ENCODE measurements at regions not wholly inside any gene's neighbourhood (a gene's known extent, or its start where the extent isn't known, plus 50 kb on each side); places are given as distances from the start of the nearest gene placed in this dataset.

- peaks cover 17% of the 10 kb centered on the region for H3K36me3 Mint-ChIP-seq (ENCODE audit: low read depth)
- Histone ChIP-seq H3K4me3 (no peak overlapping the region), H3K4me1 (ENCODE audit: insufficient read depth) (no peaks in the 10 kb centered on the region), H3K27ac (ENCODE audit: low read depth) (no peak overlapping the region), H3K4me2 (no peak overlapping the region), H4K20me1 (replicated peaks; ENCODE audit: insufficient read depth) (no peaks in the 10 kb centered on the region), H3K36me3 (ENCODE audit: insufficient read depth) (no peaks in the 10 kb centered on the region), H3F3A (replicated peaks; ENCODE audit: low read depth) (no peaks in the 10 kb centered on the region), H3K9me2 (ENCODE audit: insufficient read depth) (peaks cover 7% of the 10 kb centered on the region), H2AFZ (0 out of 2 replicates have a peak overlapping the region, but pooled peaks have one; percentile 63), H3K27me3 (ENCODE audit: insufficient read depth) (no peaks in the 10 kb centered on the region), H3K79me2 (replicated peaks; ENCODE audit: insufficient read depth) (no peaks in the 10 kb centered on the region)
- no peak for TF ChIP-seq NANOG (IDR thresholded peaks at IDR 0.05; ENCODE audit: borderline replicate concordance)
- TF ChIP-seq, protein P1, sequence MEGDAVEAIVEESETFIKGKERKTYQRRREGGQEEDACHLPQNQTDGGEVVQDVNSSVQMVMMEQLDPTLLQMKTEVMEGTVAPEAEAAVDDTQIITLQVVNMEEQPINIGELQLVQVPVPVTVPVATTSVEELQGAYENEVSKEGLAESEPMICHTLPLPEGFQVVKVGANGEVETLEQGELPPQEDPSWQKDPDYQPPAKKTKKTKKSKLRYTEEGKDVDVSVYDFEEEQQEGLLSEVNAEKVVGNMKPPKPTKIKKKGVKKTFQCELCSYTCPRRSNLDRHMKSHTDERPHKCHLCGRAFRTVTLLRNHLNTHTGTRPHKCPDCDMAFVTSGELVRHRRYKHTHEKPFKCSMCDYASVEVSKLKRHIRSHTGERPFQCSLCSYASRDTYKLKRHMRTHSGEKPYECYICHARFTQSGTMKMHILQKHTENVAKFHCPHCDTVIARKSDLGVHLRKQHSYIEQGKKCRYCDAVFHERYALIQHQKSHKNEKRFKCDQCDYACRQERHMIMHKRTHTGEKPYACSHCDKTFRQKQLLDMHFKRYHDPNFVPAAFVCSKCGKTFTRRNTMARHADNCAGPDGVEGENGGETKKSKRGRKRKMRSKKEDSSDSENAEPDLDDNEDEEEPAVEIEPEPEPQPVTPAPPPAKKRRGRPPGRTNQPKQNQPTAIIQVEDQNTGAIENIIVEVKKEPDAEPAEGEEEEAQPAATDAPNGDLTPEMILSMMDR (conservative IDR thresholded peaks at IDR 0.05; ENCODE audit: low read depth in 2 of 2), result peak; percentile 7 to 38; a peak in 1 of 4 replicates
- TF ChIP-seq ZNF114 (CRISPR knock-in tag; IDR thresholded peaks at IDR 0.05), result no peak
- no peak for TF ChIP-seq JUNB (IDR thresholded peaks at IDR 0.05; ENCODE audit: unreplicated experiment)
- TF ChIP-seq EZH2phosphoT487 (IDR thresholded peaks at IDR 0.05; ENCODE audit: unreplicated experiment), result no peak
- ATAC-seq (no peak), DNase-seq (ENCODE audit: low spot score) (peak; percentile 17)
- peaks cover 21% of the 10 kb centered on the region for H3K9me3 Mint-ChIP-seq
- H3K4me3 Mint-ChIP-seq, result no peak overlapping the region
- H3K27ac Mint-ChIP-seq, result no peak overlapping the region
- peaks cover 10% of the 10 kb centered on the region; the same call in 2 of the 3 replicates for H3K4me1 Mint-ChIP-seq
- no peaks in the 10 kb centered on the region for H3K27me3 Mint-ChIP-seq (ENCODE audit: insufficient read depth, low read depth, poor library complexity)
Measured at GRCh38 chr5:113757508-113757907, 244.0 kb downstream of the YTHDC2 start.

GRCh38 chr5:113759505-113759904, 246.0 kb downstream of the YTHDC2 start:
- no peak overlapping the region for H3K4me2 ChIP-seq
- no peak for ATAC-seq
- Mint-ChIP-seq H3K27me3 (ENCODE audit: insufficient read depth, low read depth, poor library complexity) (no peaks in the 10 kb centered on the region), H3K9me3 (peaks cover 17% of the 10 kb centered on the region), H3K4me1 (peaks cover 10% of the 10 kb centered on the region; the same call in 2 of the 3 replicates), H3K27ac (no peak overlapping the region), H3K4me3 (no peak overlapping the region), H3K36me3 (ENCODE audit: low read depth) (peaks cover 13% of the 10 kb centered on the region)
- H3K27ac ChIP-seq (ENCODE audit: low read depth), result no peak overlapping the region
- no peaks in the 10 kb centered on the region for H3K79me2 ChIP-seq (replicated peaks; ENCODE audit: insufficient read depth)
- H3K4me1 ChIP-seq (ENCODE audit: insufficient read depth), result no peaks in the 10 kb centered on the region
- no peak overlapping the region for H3K4me3 ChIP-seq
- no peaks in the 10 kb centered on the region for H3F3A ChIP-seq (replicated peaks; ENCODE audit: low read depth)
- no peaks in the 10 kb centered on the region for H4K20me1 ChIP-seq (replicated peaks; ENCODE audit: insufficient read depth)
- H3K9me2 ChIP-seq (ENCODE audit: insufficient read depth), result peaks cover 7% of the 10 kb centered on the region
- no peaks in the 10 kb centered on the region for H3K27me3 ChIP-seq (ENCODE audit: insufficient read depth)
- H2AFZ ChIP-seq, result no peak overlapping the region
- no peaks in the 10 kb centered on the region for H3K36me3 ChIP-seq (ENCODE audit: insufficient read depth)
- DNase-seq (ENCODE audit: low spot score), result no peak
- TF ChIP-seq REST (IDR thresholded peaks at IDR 0.05; ENCODE audit: unreplicated experiment) (no peak), EZH2 (IDR thresholded peaks at IDR 0.05; ENCODE audit: low read depth, unreplicated experiment) (no peak), ZNF331 (CRISPR knock-in tag; IDR thresholded peaks at IDR 0.05; ENCODE audit: low read depth) (no peak), POLR2AphosphoS5 (IDR thresholded peaks at IDR 0.05; ENCODE audit: low read depth) (no peak), EZH2phosphoT487 (IDR thresholded peaks at IDR 0.05; ENCODE audit: unreplicated experiment) (no peak), JUNB (IDR thresholded peaks at IDR 0.05; ENCODE audit: unreplicated experiment) (no peak), CREB1 (CRISPR knock-in tag; IDR thresholded peaks at IDR 0.05; ENCODE audit: low read depth) (no peak)
- TF ChIP-seq, protein P2, sequence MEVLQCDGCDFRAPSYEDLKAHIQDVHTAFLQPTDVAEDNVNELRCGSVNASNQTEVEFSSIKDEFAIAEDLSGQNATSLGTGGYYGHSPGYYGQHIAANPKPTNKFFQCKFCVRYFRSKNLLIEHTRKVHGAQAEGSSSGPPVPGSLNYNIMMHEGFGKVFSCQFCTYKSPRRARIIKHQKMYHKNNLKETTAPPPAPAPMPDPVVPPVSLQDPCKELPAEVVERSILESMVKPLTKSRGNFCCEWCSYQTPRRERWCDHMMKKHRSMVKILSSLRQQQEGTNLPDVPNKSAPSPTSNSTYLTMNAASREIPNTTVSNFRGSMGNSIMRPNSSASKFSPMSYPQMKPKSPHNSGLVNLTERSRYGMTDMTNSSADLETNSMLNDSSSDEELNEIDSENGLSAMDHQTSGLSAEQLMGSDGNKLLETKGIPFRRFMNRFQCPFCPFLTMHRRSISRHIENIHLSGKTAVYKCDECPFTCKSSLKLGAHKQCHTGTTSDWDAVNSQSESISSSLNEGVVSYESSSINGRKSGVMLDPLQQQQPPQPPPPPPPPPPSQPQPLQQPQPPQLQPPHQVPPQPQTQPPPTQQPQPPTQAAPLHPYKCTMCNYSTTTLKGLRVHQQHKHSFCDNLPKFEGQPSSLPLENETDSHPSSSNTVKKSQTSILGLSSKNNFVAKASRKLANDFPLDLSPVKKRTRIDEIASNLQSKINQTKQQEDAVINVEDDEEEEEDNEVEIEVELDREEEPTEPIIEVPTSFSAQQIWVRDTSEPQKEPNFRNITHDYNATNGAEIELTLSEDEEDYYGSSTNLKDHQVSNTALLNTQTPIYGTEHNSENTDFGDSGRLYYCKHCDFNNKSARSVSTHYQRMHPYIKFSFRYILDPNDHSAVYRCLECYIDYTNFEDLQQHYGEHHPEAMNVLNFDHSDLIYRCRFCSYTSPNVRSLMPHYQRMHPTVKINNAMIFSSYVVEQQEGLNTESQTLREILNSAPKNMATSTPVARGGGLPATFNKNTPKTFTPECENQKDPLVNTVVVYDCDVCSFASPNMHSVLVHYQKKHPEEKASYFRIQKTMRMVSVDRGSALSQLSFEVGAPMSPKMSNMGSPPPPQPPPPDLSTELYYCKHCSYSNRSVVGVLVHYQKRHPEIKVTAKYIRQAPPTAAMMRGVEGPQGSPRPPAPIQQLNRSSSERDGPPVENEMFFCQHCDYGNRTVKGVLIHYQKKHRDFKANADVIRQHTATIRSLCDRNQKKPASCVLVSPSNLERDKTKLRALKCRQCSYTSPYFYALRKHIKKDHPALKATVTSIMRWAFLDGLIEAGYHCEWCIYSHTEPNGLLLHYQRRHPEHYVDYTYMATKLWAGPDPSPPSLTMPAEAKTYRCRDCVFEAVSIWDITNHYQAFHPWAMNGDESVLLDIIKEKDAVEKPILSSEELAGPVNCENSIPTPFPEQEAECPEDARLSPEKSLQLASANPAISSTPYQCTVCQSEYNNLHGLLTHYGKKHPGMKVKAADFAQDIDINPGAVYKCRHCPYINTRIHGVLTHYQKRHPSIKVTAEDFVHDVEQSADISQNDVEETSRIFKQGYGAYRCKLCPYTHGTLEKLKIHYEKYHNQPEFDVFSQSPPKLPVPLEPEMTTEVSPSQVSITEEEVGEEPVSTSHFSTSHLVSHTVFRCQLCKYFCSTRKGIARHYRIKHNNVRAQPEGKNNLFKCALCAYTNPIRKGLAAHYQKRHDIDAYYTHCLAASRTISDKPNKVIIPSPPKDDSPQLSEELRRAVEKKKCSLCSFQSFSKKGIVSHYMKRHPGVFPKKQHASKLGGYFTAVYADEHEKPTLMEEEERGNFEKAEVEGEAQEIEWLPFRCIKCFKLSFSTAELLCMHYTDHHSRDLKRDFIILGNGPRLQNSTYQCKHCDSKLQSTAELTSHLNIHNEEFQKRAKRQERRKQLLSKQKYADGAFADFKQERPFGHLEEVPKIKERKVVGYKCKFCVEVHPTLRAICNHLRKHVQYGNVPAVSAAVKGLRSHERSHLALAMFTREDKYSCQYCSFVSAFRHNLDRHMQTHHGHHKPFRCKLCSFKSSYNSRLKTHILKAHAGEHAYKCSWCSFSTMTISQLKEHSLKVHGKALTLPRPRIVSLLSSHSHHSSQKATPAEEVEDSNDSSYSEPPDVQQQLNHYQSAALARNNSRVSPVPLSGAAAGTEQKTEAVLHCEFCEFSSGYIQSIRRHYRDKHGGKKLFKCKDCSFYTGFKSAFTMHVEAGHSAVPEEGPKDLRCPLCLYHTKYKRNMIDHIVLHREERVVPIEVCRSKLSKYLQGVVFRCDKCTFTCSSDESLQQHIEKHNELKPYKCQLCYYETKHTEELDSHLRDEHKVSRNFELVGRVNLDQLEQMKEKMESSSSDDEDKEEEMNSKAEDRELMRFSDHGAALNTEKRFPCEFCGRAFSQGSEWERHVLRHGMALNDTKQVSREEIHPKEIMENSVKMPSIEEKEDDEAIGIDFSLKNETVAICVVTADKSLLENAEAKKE (CRISPR knock-in tag; IDR thresholded peaks at IDR 0.05), result no peak
